HepG2 (cell line): ENCODE measurements at regions not wholly inside any gene's neighbourhood (a gene's known extent, or its start where the extent isn't known, plus 50 kb on each side); places are given as distances from the start of the nearest gene placed in this dataset.

Experiments
- ATAC-seq: fragments of 200-7000 bp; cut with Tn5 transposase; 3 replicates; pipeline ENCODE4 v1.9.1; 2020; ENCODE audit warnings: mild to moderate bottlenecking, moderate library complexity
- BruUV-seq: library from RNA; stranded (reverse); fragments of 400-500 nt; replicated peaks from 2 replicates; lab custom pipeline; 2021; lab: Mats Ljungman, UMichigan
- CTCF ChIA-PET: fragments of 300-600 bp; formaldehyde crosslinking; extraction: SDS; loops from one replicate; lab custom pipeline; 2021; ENCODE audit warnings: low total read pairs, inconsistent platforms, low intra/inter-chr PET ratio; lab: Yijun Ruan, JAX
- POLR2A ChIA-PET: fragments of 350-600 bp; sonication (Branson Sonifier 250); formaldehyde crosslinking; loops from one replicate; lab custom pipeline; 2020; ENCODE audit warnings: antibody characterized with exemption, inconsistent platforms; lab: Yijun Ruan, JAX
- DNase-seq: peaks from one replicate; pipeline ENCODE4 v3.0.0-alpha.2; 2015; ENCODE audit warnings: low spot score
- FAIRE-seq: peaks from 3 replicates; lab custom pipeline; 2011; peaks lifted over from hg19 to GRCh38; lab: Jason Lieb, UNC
- H2AFZ ChIP-seq: one replicate; pipeline ENCODE4 v1.6.1; 2011; ENCODE audit warnings: low read length, inconsistent platforms
- H3K27ac ChIP-seq: fragments of 300-600 bp; 3 replicates; pipeline ENCODE4 v1.8.0; 2011; ENCODE audit warnings: mixed run types, mild to moderate bottlenecking, mixed read lengths, low read length, inconsistent platforms; ENCODE audit not compliant: insufficient read depth; ENCODE audit errors: extremely low read length
- H3K27me3 ChIP-seq, 2 experiments: fragments of 200-600 bp in 1 of 2; 2 replicates in 1 of 2; 3 replicates in 1 of 2; pipeline versions ENCODE4 v1.6.0 to v1.8.0; 2011; ENCODE audit warnings: low read length in 2 of 2, mild to moderate bottlenecking in 2 of 2, moderate library complexity in 2 of 2, inconsistent platforms in 1 of 2; ENCODE audit not compliant: insufficient read depth in 2 of 2, control insufficient read depth in 1 of 2
- H3K36me3 ChIP-seq, 2 experiments: fragments of 200-600 bp in 1 of 2; replicated peaks in 1 of 2; 2 replicates in 1 of 2; 3 replicates in 1 of 2; pipeline versions ENCODE4 v1.5.1 to v1.8.0; 2011; ENCODE audit warnings: low read length in 2 of 2, inconsistent platforms in 1 of 2; ENCODE audit not compliant: insufficient read depth in 2 of 2, control insufficient read depth in 1 of 2
- H3K4me1 ChIP-seq: 2 replicates; pipeline ENCODE4 v1.5.1; 2012; ENCODE audit warnings: low read length, inconsistent platforms; ENCODE audit not compliant: insufficient read depth
- H3K4me2 ChIP-seq: 2 replicates; pipeline ENCODE4 v1.6.0; 2011; ENCODE audit warnings: low read depth, low read length, inconsistent platforms
- H3K4me3 ChIP-seq, 3 experiments: fragments of 200-600 bp in 1 of 3; sonication (generic), shearing (Covaris generic) in 1 of 3; replicated peaks in 1 of 3; 2 replicates each; pipeline ENCODE4 v1.5.1; 2011 to 2016; ENCODE audit warnings: low read length in 3 of 3, inconsistent platforms in 2 of 3, low read depth in 2 of 3, mild to moderate bottlenecking in 2 of 3, control low read depth in 1 of 3, mixed read lengths in 1 of 3; ENCODE audit not compliant: insufficient read depth in 1 of 3
- H3K79me2 ChIP-seq: one replicate; pipeline ENCODE4 v1.6.1; 2011; ENCODE audit warnings: low read length, inconsistent platforms; ENCODE audit not compliant: insufficient read depth
- H3K9ac ChIP-seq: 2 replicates; pipeline ENCODE4 v1.6.0; 2011; ENCODE audit warnings: mild to moderate bottlenecking, low read depth, low read length, inconsistent platforms; ENCODE audit not compliant: insufficient read depth
- H3K9me3 ChIP-seq: 2 replicates; pipeline ENCODE4 v1.5.1; 2012; ENCODE audit warnings: mild to moderate bottlenecking, low read length
- H4K20me1 ChIP-seq: 2 replicates; pipeline ENCODE4 v1.6.0; 2011; ENCODE audit warnings: inconsistent platforms, mild to moderate bottlenecking, low read length, moderate library complexity; ENCODE audit not compliant: insufficient read depth
- ATRX ChIP-seq: sonication (generic); formaldehyde crosslinking; IDR thresholded peaks from 2 replicates; pipeline ENCODE4 v1.4.0; 2020; ENCODE audit warnings: missing genetic modification reagents, borderline replicate concordance
- CREB1 ChIP-seq, 2 experiments: fragments of 450-650 bp in 1 of 2; IDR thresholded peaks; 2 replicates each; pipeline ENCODE4 v1.6.1; 2016 to 2017; ENCODE audit warnings: control low read depth in 1 of 2, mild to moderate bottlenecking in 1 of 2, missing compliant biosample characterization in 1 of 2, missing genetic modification characterization in 1 of 2
- EHMT2 ChIP-seq: fragments of 200-600 bp; sonication (generic); IDR thresholded peaks from 2 replicates; pipeline ENCODE4 v1.7.0; 2017; ENCODE audit warnings: antibody characterized with exemption, low read depth, low read length, borderline replicate concordance
- KDM2A ChIP-seq: sonication (generic); formaldehyde crosslinking; IDR thresholded peaks from 2 replicates; pipeline ENCODE4 v1.4.0; 2020; ENCODE audit warnings: low read depth, missing genetic modification reagents, borderline replicate concordance
- REL ChIP-seq: sonication (generic); formaldehyde crosslinking; conservative IDR thresholded peaks from 2 replicates; pipeline ENCODE4 v1.8.0; 2022; ENCODE audit warnings: mild to moderate bottlenecking, missing genetic modification reagents, moderate library complexity
- TBX3 ChIP-seq: fragments of 450-650 bp; IDR thresholded peaks from 2 replicates; pipeline ENCODE4 v1.6.1; 2017; ENCODE audit warnings: antibody characterized with exemption, mild to moderate bottlenecking, inconsistent platforms, borderline replicate concordance
- THAP11 ChIP-seq: IDR thresholded peaks from 2 replicates; pipeline ENCODE4 v1.6.1; 2016; ENCODE audit warnings: missing biosample characterization, missing genetic modification reagents
- ZBTB43 ChIP-seq: sonication (generic); formaldehyde crosslinking; conservative IDR thresholded peaks from 2 replicates; pipeline ENCODE4 v1.4.0; 2020; ENCODE audit warnings: missing genetic modification reagents
- ZMYM3 ChIP-seq: sonication (generic); formaldehyde crosslinking; IDR thresholded peaks from 2 replicates; pipeline ENCODE4 v1.5.1; 2020; ENCODE audit warnings: mild to moderate bottlenecking, missing genetic modification reagents
- ZNF3 ChIP-seq: IDR thresholded peaks from 2 replicates; pipeline ENCODE4 v1.7.0; 2017; ENCODE audit warnings: inconsistent platforms
- ZNF44 ChIP-seq: sonication (generic); formaldehyde crosslinking; IDR thresholded peaks from 2 replicates; pipeline ENCODE4 v1.5.1; 2020; ENCODE audit warnings: mild to moderate bottlenecking, missing genetic modification reagents
- WGBS: methylation state at CpG from one replicate; pipeline ENCODE4 v1.1.6; 2017; ENCODE audit warnings: low lambda C conversion rate; 5-methylcytosine and 5-hydroxymethylcytosine counted together
- in situ Hi-C: cut with HindIII; loops from 2 replicates; pipeline ENCODE4 v1.10.0; 2017; ENCODE audit warnings: low pct_unique_long_range_greater_than_20kb; ENCODE audit not compliant: extremely low pct_ligation_motif_present
- intact Hi-C: fragments of 100-400 bp; cut with micrococcal nuclease; formaldehyde crosslinking; loops from one replicate; pipeline ENCODE4 v1.10.0; 2022; ENCODE audit not compliant: unreplicated experiment

GRCh38 chr2:105688946-105689345 is 55.8 kb upstream of the NCK2 start:
- no peaks in the 10 kb centered on the region for H3K4me1 ChIP-seq
- H3K79me2 ChIP-seq = no peaks in the 10 kb centered on the region
- in situ Hi-C loops = no loop called here
- ChIA-PET CTCF (no interaction called here), POLR2A (no interaction called here)
- H3K4me2 ChIP-seq = no peak overlapping the region
- H3K4me3 ChIP-seq = no peak overlapping the region
- 62% methylated on average over 13 of the region's 13 CpGs for WGBS
- H3K27me3 ChIP-seq = peaks cover 0 to 5% of the 10 kb centered on the region in 2 experiments; a peak in 2 of 5 replicates
- no peak for FAIRE-seq
- H3K36me3 ChIP-seq = no peaks in the 10 kb centered on the region
- no peak overlapping the region for H3K9ac ChIP-seq
- H3K27ac ChIP-seq = no peak overlapping the region
- H4K20me1 ChIP-seq = no peaks in the 10 kb centered on the region
- no TSS peak for BruUV-seq
- DNase-seq = no peak
- no peak overlapping the region for H2AFZ ChIP-seq
- TF ChIP-seq REL (CRISPR knock-in tag) = no peak
- TF ChIP-seq ZNF44 (CRISPR knock-in tag) = no peak
- TF ChIP-seq ATRX (CRISPR knock-in tag) = no peak
- TF ChIP-seq KDM2A = no peak
- no peak for TF ChIP-seq EHMT2
- TF ChIP-seq ZMYM3 (CRISPR knock-in tag) = no peak
- TF ChIP-seq TBX3 = no peak
- no peak for TF ChIP-seq CREB1 (IDR thresholded peaks at IDR 0.05)
- no peak for TF ChIP-seq CREB1 (CRISPR knock-in tag; IDR thresholded peaks at IDR 0.05)
- TF ChIP-seq, all 625 proteins: peak for 0
- H3K9me3 ChIP-seq = no peaks in the 10 kb centered on the region
- intact Hi-C loops = no loop called here
- no peak; the same call in 2 of the 3 replicates for ATAC-seq

- intact Hi-C loops (no loop called here), in situ Hi-C loops (no loop called here)
- TF ChIP-seq CREB1 (IDR thresholded peaks at IDR 0.05) = peak; percentile 64; the same call in 1 of the 2 replicates
- no peak for TF ChIP-seq CREB1 (CRISPR knock-in tag; IDR thresholded peaks at IDR 0.05)
- TF ChIP-seq THAP11 (CRISPR knock-in tag) = no peak
- no peak for TF ChIP-seq ZBTB43 (CRISPR knock-in tag)
- no peak for TF ChIP-seq ZNF3 (CRISPR knock-in tag)
- POLR2A ChIA-PET = no interaction called here
- H3K79me2 ChIP-seq = no peaks in the 10 kb centered on the region
- no peak overlapping the region for H3K27ac ChIP-seq
- no TSS peak for BruUV-seq
- H4K20me1 ChIP-seq = no peaks in the 10 kb centered on the region
- no peak overlapping the region for H3K9ac ChIP-seq
- CTCF ChIA-PET = no interaction called here
- no peak overlapping the region for H3K4me2 ChIP-seq
- no peak for FAIRE-seq
- 34% methylated on average over 5 of the region's 5 CpGs for WGBS
- ATAC-seq = no peak
- no peaks in the 10 kb centered on the region for H3K9me3 ChIP-seq
- DNase-seq = no peak
- H3K36me3 ChIP-seq = no peaks in the 10 kb centered on the region
- no peaks in the 10 kb centered on the region for H3K4me1 ChIP-seq
- no peak overlapping the region for H3K4me3 ChIP-seq
- H2AFZ ChIP-seq = no peak overlapping the region
- H3K27me3 ChIP-seq = peaks cover 0 to 10% of the 10 kb centered on the region in 2 experiments; a peak in 1 of 5 replicates
Measured at GRCh38 chr2:105686588-105686987, 58.1 kb upstream of the NCK2 start.
